ENCODE measurements at regions not wholly inside any gene's neighbourhood (a gene's known extent, or its start where the extent isn't known, plus 50 kb on each side); places are given as distances from the start of the nearest gene placed in this dataset.

- POLR2A ChIA-PET: no interaction called here
- H3K36me3 ChIP-seq (replicated peaks in 1 of 2; ENCODE audit: control insufficient read depth in 1 of 2, insufficient read depth in 2 of 2, low read length in 1 of 2): no peaks in the 10 kb centered on the region
- no peak overlapping the region for H3K9ac ChIP-seq
- no peaks in the 10 kb centered on the region for H3K9me2 ChIP-seq
- no peak overlapping the region for H3K27ac ChIP-seq (ENCODE audit: low read depth in 2 of 2, low read length in 1 of 2)
- H3K27me3 ChIP-seq (ENCODE audit: insufficient read depth): no peaks in the 10 kb centered on the region
- 78% methylated on average over 4 of the region's 4 CpGs for WGBS (ENCODE audit: low lambda C conversion rate)
- no peaks in the 10 kb centered on the region for H3K79me2 ChIP-seq (ENCODE audit: insufficient read depth)
- no peaks in the 10 kb centered on the region for H4K20me1 ChIP-seq (ENCODE audit: insufficient read depth)
- no peak for DNase-seq
- no peaks in the 10 kb centered on the region for H3K4me1 ChIP-seq (ENCODE audit: control insufficient read depth in 1 of 2, insufficient read depth in 2 of 2, low read depth in 1 of 2, low read length in 1 of 2)
- CTCF ChIA-PET: interaction anchor here (1.1 to 1.7 kb wide), 3 partner anchors 13 to 707 kb away, joined by 5 to 8 read pairs (median 7); no protein-coding TSS in a partner anchor
- no peak overlapping the region for H3K4me2 ChIP-seq
- H3K4me3 ChIP-seq (ENCODE audit: low read depth in 2 of 2, low read length in 1 of 2): no peak overlapping the region
- TF ChIP-seq JUND (IDR thresholded peaks at IDR 0.05) (no peak), RFX5 (IDR thresholded peaks at IDR 0.05; ENCODE audit: low read length) (no peak), TEAD4 (IDR thresholded peaks at IDR 0.05; ENCODE audit: borderline replicate concordance, insufficient read depth) (no peak), POLR2AphosphoS5 (IDR thresholded peaks at IDR 0.05; ENCODE audit: low read depth, low read length) (no peak), FOSL2 (IDR thresholded peaks at IDR 0.05; ENCODE audit: borderline replicate concordance, low read depth) (no peak), EP300 (IDR thresholded peaks at IDR 0.05; ENCODE audit: borderline replicate concordance in 1 of 2, low read depth in 1 of 2, low read length in 1 of 2) (no peak), GATA2 (CRISPR knock-in tag; IDR thresholded peaks at IDR 0.05) (no peak), IRF3 (IDR thresholded peaks at IDR 0.05; ENCODE audit: low read depth, low read length) (no peak), USF2 (IDR thresholded peaks at IDR 0.05; ENCODE audit: borderline replicate concordance, low read depth, low read length) (no peak), TAF1 (IDR thresholded peaks at IDR 0.05; ENCODE audit: borderline replicate concordance, low read depth, low read length) (no peak)
- no peaks in the 10 kb centered on the region for H3K9me3 ChIP-seq
- H2AFZ ChIP-seq (ENCODE audit: low read depth): no peak overlapping the region
- H3F3A ChIP-seq (replicated peaks; ENCODE audit: insufficient read depth): no peaks in the 10 kb centered on the region
Observed at GRCh38 chr7:127501817-127502216, 83.6 kb downstream of the GCC1 start.

DNA sequence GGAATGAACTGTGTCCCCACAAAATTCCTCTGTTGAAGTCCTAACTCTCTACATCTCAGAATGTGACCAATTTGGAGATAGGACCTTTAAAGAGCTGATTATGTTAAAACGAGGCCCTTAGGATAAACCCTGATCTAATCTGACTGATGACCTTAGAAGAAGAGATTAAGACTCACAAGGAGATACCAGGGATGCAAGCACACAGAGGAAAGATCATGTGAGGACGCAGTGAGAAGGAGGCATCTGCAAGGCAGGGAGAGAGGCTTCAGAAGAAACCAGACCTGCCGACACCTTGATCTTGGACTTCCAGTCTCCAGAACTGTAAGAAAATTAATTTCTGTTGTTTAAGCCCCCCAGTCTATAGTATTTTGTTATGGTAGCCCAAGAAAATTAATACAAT is 94.9 kb upstream of the ZNF800 start:
- CTCF ChIA-PET: interaction anchor here (1.9 kb wide), 1 partner anchor 27 kb away, joined by 5 read pairs; no protein-coding TSS in a partner anchor
- H3K9ac ChIP-seq: no peak overlapping the region
- no peaks in the 10 kb centered on the region for H3K9me2 ChIP-seq
- no peak overlapping the region for H3K4me3 ChIP-seq (ENCODE audit: low read depth in 2 of 2, low read length in 1 of 2)
- POLR2A ChIA-PET: no interaction called here
- H3K36me3 ChIP-seq (replicated peaks in 1 of 2; ENCODE audit: control insufficient read depth in 1 of 2, insufficient read depth in 2 of 2, low read length in 1 of 2): no peaks in the 10 kb centered on the region
- no peak overlapping the region for H2AFZ ChIP-seq (ENCODE audit: low read depth)
- H3K9me3 ChIP-seq: no peaks in the 10 kb centered on the region
- H4K20me1 ChIP-seq (ENCODE audit: insufficient read depth): no peaks in the 10 kb centered on the region
- H3K79me2 ChIP-seq (ENCODE audit: insufficient read depth): no peaks in the 10 kb centered on the region
- H3F3A ChIP-seq (replicated peaks; ENCODE audit: insufficient read depth): peaks cover 3% of the 10 kb centered on the region
- no peak for DNase-seq
- H3K27me3 ChIP-seq (ENCODE audit: insufficient read depth): no peaks in the 10 kb centered on the region
- H3K4me2 ChIP-seq: no peak overlapping the region
- H3K4me1 ChIP-seq (ENCODE audit: control insufficient read depth in 1 of 2, insufficient read depth in 2 of 2, low read depth in 1 of 2, low read length in 1 of 2): no peaks in the 10 kb centered on the region
- 46% methylated on average over 3 of the region's 3 CpGs for WGBS (ENCODE audit: low lambda C conversion rate)
- H3K27ac ChIP-seq (ENCODE audit: low read depth in 2 of 2, low read length in 1 of 2): no peak overlapping the region
- TF ChIP-seq, protein P1, sequence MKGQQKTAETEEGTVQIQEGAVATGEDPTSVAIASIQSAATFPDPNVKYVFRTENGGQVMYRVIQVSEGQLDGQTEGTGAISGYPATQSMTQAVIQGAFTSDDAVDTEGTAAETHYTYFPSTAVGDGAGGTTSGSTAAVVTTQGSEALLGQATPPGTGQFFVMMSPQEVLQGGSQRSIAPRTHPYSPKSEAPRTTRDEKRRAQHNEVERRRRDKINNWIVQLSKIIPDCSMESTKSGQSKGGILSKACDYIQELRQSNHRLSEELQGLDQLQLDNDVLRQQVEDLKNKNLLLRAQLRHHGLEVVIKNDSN (IDR thresholded peaks at IDR 0.05; ENCODE audit: borderline replicate concordance, low read depth): no peak
- TF ChIP-seq CHD2 (IDR thresholded peaks at IDR 0.05; ENCODE audit: low read length, partially characterized antibody) (no peak), RCOR1 (IDR thresholded peaks at IDR 0.05; ENCODE audit: low read length) (no peak), TAF1 (IDR thresholded peaks at IDR 0.05; ENCODE audit: borderline replicate concordance, low read depth, low read length) (no peak), PBX3 (IDR thresholded peaks at IDR 0.05) (no peak), MAX (IDR thresholded peaks at IDR 0.05; ENCODE audit: low read depth) (no peak), FOSL2 (IDR thresholded peaks at IDR 0.05; ENCODE audit: borderline replicate concordance, low read depth) (no peak), POLR2AphosphoS5 (IDR thresholded peaks at IDR 0.05; ENCODE audit: low read depth, low read length) (no peak), FOXM1 (IDR thresholded peaks at IDR 0.05; ENCODE audit: low read depth) (no peak), TCF12 (IDR thresholded peaks at IDR 0.05) (no peak), JUND (IDR thresholded peaks at IDR 0.05) (no peak), GATA2 (CRISPR knock-in tag; IDR thresholded peaks at IDR 0.05) (no peak), GABPA (IDR thresholded peaks at IDR 0.05; ENCODE audit: low read depth) (no peak), MXI1 (IDR thresholded peaks at IDR 0.05; ENCODE audit: low read depth, low read length) (no peak), EP300 (IDR thresholded peaks at IDR 0.05; ENCODE audit: borderline replicate concordance in 1 of 2, low read depth in 1 of 2, low read length in 1 of 2) (no peak)
- TF ChIP-seq, protein P2, sequence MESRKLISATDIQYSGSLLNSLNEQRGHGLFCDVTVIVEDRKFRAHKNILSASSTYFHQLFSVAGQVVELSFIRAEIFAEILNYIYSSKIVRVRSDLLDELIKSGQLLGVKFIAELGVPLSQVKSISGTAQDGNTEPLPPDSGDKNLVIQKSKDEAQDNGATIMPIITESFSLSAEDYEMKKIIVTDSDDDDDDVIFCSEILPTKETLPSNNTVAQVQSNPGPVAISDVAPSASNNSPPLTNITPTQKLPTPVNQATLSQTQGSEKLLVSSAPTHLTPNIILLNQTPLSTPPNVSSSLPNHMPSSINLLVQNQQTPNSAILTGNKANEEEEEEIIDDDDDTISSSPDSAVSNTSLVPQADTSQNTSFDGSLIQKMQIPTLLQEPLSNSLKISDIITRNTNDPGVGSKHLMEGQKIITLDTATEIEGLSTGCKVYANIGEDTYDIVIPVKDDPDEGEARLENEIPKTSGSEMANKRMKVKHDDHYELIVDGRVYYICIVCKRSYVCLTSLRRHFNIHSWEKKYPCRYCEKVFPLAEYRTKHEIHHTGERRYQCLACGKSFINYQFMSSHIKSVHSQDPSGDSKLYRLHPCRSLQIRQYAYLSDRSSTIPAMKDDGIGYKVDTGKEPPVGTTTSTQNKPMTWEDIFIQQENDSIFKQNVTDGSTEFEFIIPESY (IDR thresholded peaks at IDR 0.05; ENCODE audit: borderline replicate concordance, low read depth): no peak
